Ovary (tissue), 7 donors: ENCODE measurements at regions not wholly inside any gene's neighbourhood (a gene's known extent, or its start where the extent isn't known, plus 50 kb on each side); places are given as distances from the start of the nearest gene placed in this dataset.

Source experiments
- DNase-seq, 5 donors: peaks; one replicate each; pipeline ENCODE4 v3.0.0-alpha.2; 2019 to 2020
- H3K27ac ChIP-seq, 2 donors: fragments of 200-600 bp; one replicate each; pipeline versions ENCODE4 v1.5.1 to v1.8.0; 2019 to 2022
- H3K27me3 ChIP-seq: fragments of 200-600 bp; one replicate; pipeline ENCODE4 v1.8.0; 2022
- H3K36me3 ChIP-seq: fragments of 200-600 bp; sonication (generic); one replicate; pipeline ENCODE4 v1.5.1; 2019
- H3K4me1 ChIP-seq: one replicate; pipeline ENCODE4 v1.8.1; 2013; ENCODE audit warnings: mild to moderate bottlenecking, moderate library complexity; ENCODE audit not compliant: insufficient read depth
- H3K4me3 ChIP-seq: fragments of 200-600 bp; sonication (generic); one replicate; pipeline ENCODE4 v1.5.1; 2017
- H3K9me3 ChIP-seq, 2 donors: fragments of 200-600 bp in 1 of 2; sonication (generic) in 1 of 2; one replicate each; pipeline versions ENCODE4 v1.5.1 to v1.8.1; 2013 to 2019; ENCODE audit warnings: mild to moderate bottlenecking in 1 of 2, moderate library complexity in 1 of 2
- CTCF ChIP-seq, 3 donors: fragments of 450-650 bp in 2 of 3; fragments of 200-600 bp in 1 of 3; IDR thresholded peaks; one replicate each; pipeline versions ENCODE4 v1.5.1 to v1.8.0; 2016 to 2022; ENCODE audit warnings: antibody characterized with exemption in 3 of 3, mild to moderate bottlenecking in 1 of 3
- EP300 ChIP-seq: sonication (generic); formaldehyde crosslinking; IDR thresholded peaks from one replicate; pipeline ENCODE4 v1.6.1; 2017; ENCODE audit warnings: antibody characterized with exemption
- POLR2A ChIP-seq: fragments of 450-650 bp; IDR thresholded peaks from one replicate; pipeline ENCODE4 v1.6.1; 2017; ENCODE audit warnings: antibody characterized with exemption, mild to moderate bottlenecking, moderate library complexity
- WGBS, 3 donors: extraction: QIAGEN DNeasy Blood & Tissue Kit in 1 of 3; methylation state at CpG; one replicate each; pipeline versions ENCODE4 v1.1.5 to v1.1.7; 2013 to 2017; 5-methylcytosine and 5-hydroxymethylcytosine counted together
- intact Hi-C, 4 donors: fragments of 100-400 bp; cut with DNase I; formaldehyde crosslinking; loops; one replicate each; pipeline versions ENCODE4 v1.11.0 to v1.15.1; 2022 to 2023
- donor health status: DM: no; HTN: no; CAD: no; lungs with moderate emphysema.
- donor health status: DM: no; HTN: no; CAD: no.
- donor health status: Bipolar disorder and iron deficiency.
- donor health status: DM: no; HTN: no; CAD: no.
- donor health status: DM: yes; HTN: yes; CAD: no.

GRCh38 chr6:6772751-6773150 lies 184.2 kb downstream of the LY86 start:
- peaks cover 1% of the 10 kb centered on the region for H3K4me1 ChIP-seq
- H3K27ac ChIP-seq: no peak overlapping the region
- no peaks in the 10 kb centered on the region for H3K27me3 ChIP-seq
- H3K9me3 ChIP-seq: no peaks in the 10 kb centered on the region
- H3K36me3 ChIP-seq: no peaks in the 10 kb centered on the region
- TF ChIP-seq CTCF (IDR thresholded peaks at IDR 0.05): no peak
- no peak for TF ChIP-seq EP300
- no peak for TF ChIP-seq POLR2A
- intact Hi-C loops: no loop called here
- H3K4me3 ChIP-seq: no peak overlapping the region
- WGBS, 3 donors: 18 to 38% (median 28%) methylated on average over 6 of the region's 6 CpGs
- peak in 2 of 5 donors; percentile 33 to 59 for DNase-seq

GRCh38 chr6:6775074-6775473 lies 186.6 kb downstream of the LY86 start:
- TF ChIP-seq POLR2A (no peak), CTCF (IDR thresholded peaks at IDR 0.05) (no peak), EP300 (no peak)
- H3K27me3 ChIP-seq: no peaks in the 10 kb centered on the region
- no peak overlapping the region for H3K27ac ChIP-seq
- intact Hi-C loops: no loop called here
- peaks cover 1% of the 10 kb centered on the region for H3K4me1 ChIP-seq
- H3K4me3 ChIP-seq: no peak overlapping the region
- no peaks in the 10 kb centered on the region for H3K36me3 ChIP-seq
- no peak for DNase-seq
- 86 to 94% (median 87%) methylated on average over 3 of the region's 3 CpGs for WGBS, 3 donors
- H3K9me3 ChIP-seq: no peaks in the 10 kb centered on the region

- no peaks in the 10 kb centered on the region for H3K27me3 ChIP-seq
- TF ChIP-seq POLR2A: no peak
- TF ChIP-seq CTCF (IDR thresholded peaks at IDR 0.05): no peak
- no peak for TF ChIP-seq EP300
- peaks cover 6% of the 10 kb centered on the region for H3K4me1 ChIP-seq
- no peak overlapping the region for H3K27ac ChIP-seq
- no peaks in the 10 kb centered on the region for H3K9me3 ChIP-seq
- WGBS, 3 donors: 86 to 90% (median 89%) methylated on average over 10 of the region's 10 CpGs
- no peak overlapping the region for H3K4me3 ChIP-seq
- DNase-seq: no peak
- H3K36me3 ChIP-seq: no peaks in the 10 kb centered on the region
- intact Hi-C loops: no loop called here
These were observed 191.7 kb downstream of the LY86 start for GRCh38 chr6:6780231-6780630.

GRCh38 chr6:6781172-6781872 lies 192.8 kb downstream of the LY86 start:
- WGBS, 3 donors: 1 to 9% (median 5%) methylated on average over 3 of the region's 3 CpGs
- Histone ChIP-seq H3K27ac (peak overlapping the region in 1 of 2 donors; percentile 33), H3K36me3 (no peaks in the 10 kb centered on the region), H3K4me1 (peaks cover 9% of the 10 kb centered on the region), H3K4me3 (no peak overlapping the region), H3K27me3 (no peaks in the 10 kb centered on the region), H3K9me3 (no peaks in the 10 kb centered on the region)
- TF ChIP-seq POLR2A (no peak), EP300 (no peak), CTCF (IDR thresholded peaks at IDR 0.05) (no peak)
- DNase-seq: peak; percentile 68 to 85 (median 79)
- intact Hi-C loops: no loop called here
